Transverse colon (tissue), 4 donors: ENCODE measurements at regions not wholly inside any gene's neighbourhood (a gene's known extent, or its start where the extent isn't known, plus 50 kb on each side); places are given as distances from the start of the nearest gene placed in this dataset.
A peak's percentile ranks its signal among the peaks of the same experiment; 100 is the strongest.

Experiments
- DNase-seq: peaks from one replicate; pipeline ENCODE4 v3.0.0-alpha.2; 2019
- H3K27ac ChIP-seq, 4 donors: fragments of 200-600 bp; sonication (generic); 2 replicates each; pipeline ENCODE4 v1.5.1; 2016 to 2018; ENCODE audit warnings: inconsistent platforms in 4 of 4
- H3K27me3 ChIP-seq: fragments of 200-600 bp; sonication (generic); 2 replicates; pipeline ENCODE4 v1.5.1; 2017; ENCODE audit warnings: inconsistent platforms
- H3K36me3 ChIP-seq, 4 donors: fragments of 200-600 bp; sonication (generic); 2 replicates each; pipeline ENCODE4 v1.5.1; 2017 to 2019; ENCODE audit warnings: inconsistent platforms in 4 of 4
- H3K4me1 ChIP-seq, 4 donors: fragments of 200-600 bp; sonication (generic); 2 replicates each; pipeline ENCODE4 v1.5.1; 2017 to 2020; ENCODE audit warnings: inconsistent platforms in 4 of 4
- H3K4me3 ChIP-seq, 4 donors: fragments of 200-600 bp; sonication (generic); 1 replicate in 1 of 4; 2 replicates in 3 of 4; pipeline versions ENCODE4 v1.5.1 to v1.6.1; 2017 to 2019; ENCODE audit warnings: inconsistent platforms in 4 of 4
- H3K9me3 ChIP-seq, 2 donors: fragments of 200-600 bp; sonication (generic); 2 replicates each; pipeline ENCODE4 v1.5.1; 2017 to 2019; ENCODE audit warnings: inconsistent platforms in 2 of 2
- CTCF ChIP-seq, 5 experiments: fragments of 200-600 bp in 3 of 5; fragments of 450-650 bp in 2 of 5; sonication (generic) in 3 of 5; IDR thresholded peaks; 1 replicate in 2 of 5; 2 replicates in 3 of 5; pipeline ENCODE4 v1.5.1; 2016 to 2017; ENCODE audit warnings: antibody characterized with exemption in 5 of 5, inconsistent platforms in 3 of 5, mild to moderate bottlenecking in 2 of 5, moderate library complexity in 1 of 5
- EP300 ChIP-seq: sonication (generic); formaldehyde crosslinking; IDR thresholded peaks from one replicate; pipeline ENCODE4 v1.6.1; 2017; ENCODE audit warnings: antibody characterized with exemption, low read depth
- POLR2A ChIP-seq: fragments of 450-650 bp; IDR thresholded peaks from one replicate; pipeline ENCODE4 v1.6.1; 2016; ENCODE audit warnings: antibody characterized with exemption, mild to moderate bottlenecking, moderate library complexity
- POLR2AphosphoS5 ChIP-seq, 3 donors: sonication (generic); formaldehyde crosslinking; IDR thresholded peaks; one replicate each; pipeline ENCODE4 v1.6.1; 2016; ENCODE audit warnings: antibody characterized with exemption in 3 of 3
- WGBS, 2 donors: methylation state at CpG; one replicate each; pipeline ENCODE4 v1.1.5; 2018; ENCODE audit warnings: low coverage in 1 of 2; 5-methylcytosine and 5-hydroxymethylcytosine counted together
- in situ Hi-C, 4 donors: fragments of 200-750 bp; cut with MboI; loops; one replicate each; pipeline versions ENCODE4 v1.15.0 to v1.15.1; 2017; ENCODE audit warnings: low sequenced_read_pairs in 3 of 4, low pct_ligation_motif_present in 1 of 4, low pct_unique_long_range_greater_than_20kb in 1 of 4
- intact Hi-C: fragments of 100-400 bp; cut with DNase I; formaldehyde crosslinking; loops from one replicate; pipeline ENCODE4 v1.15.1; 2023; ENCODE audit warnings: low total_unique reads

- no peaks in the 10 kb centered on the region for H3K36me3 ChIP-seq
- H3K4me1 ChIP-seq = no peaks in the 10 kb centered on the region
- no peaks in the 10 kb centered on the region for H3K27me3 ChIP-seq
- intact Hi-C loops = no loop called here
- TF ChIP-seq POLR2AphosphoS5 (IDR thresholded peaks at IDR 0.05) (no peak), EP300 (no peak), POLR2A (no peak), CTCF (IDR thresholded peaks at IDR 0.05) (no peak)
- in situ Hi-C loops = no loop called here
- DNase-seq = no peak
- H3K4me3 ChIP-seq = no peak overlapping the region
- H3K9me3 ChIP-seq = no peaks in the 10 kb centered on the region
- 86% methylated on average over 1 of the region's 1 CpG; no CpG with 5 or more reads in 1 of the 2 donors for WGBS, 2 donors
- no peak overlapping the region for H3K27ac ChIP-seq
These were observed 494.5 kb downstream of the RMST start for GRCh38 chr12:97957109-97957508.

- no peaks in the 10 kb centered on the region for H3K27me3 ChIP-seq
- H3K9me3 ChIP-seq = no peaks in the 10 kb centered on the region
- H3K27ac ChIP-seq = no peak overlapping the region
- H3K4me1 ChIP-seq = no peaks in the 10 kb centered on the region
- TF ChIP-seq CTCF (IDR thresholded peaks at IDR 0.05) (no peak), POLR2A (no peak), EP300 (no peak)
- H3K36me3 ChIP-seq = no peaks in the 10 kb centered on the region
- in situ Hi-C loops (no loop called here), intact Hi-C loops (no loop called here)
- H3K4me3 ChIP-seq = no peak overlapping the region
- 72 to 83% methylated on average over 3 of the region's 3 CpGs for WGBS, 2 donors
- DNase-seq = no peak
These were observed 497.6 kb downstream of the RMST start for GRCh38 chr12:97960225-97960624.

- H3K27ac ChIP-seq = no peak overlapping the region
- DNase-seq = no peak
- no peaks in the 10 kb centered on the region for H3K9me3 ChIP-seq
- in situ Hi-C loops = no loop called here
- no peaks in the 10 kb centered on the region for H3K36me3 ChIP-seq
- 56 to 65% methylated on average over 5 of the region's 5 CpGs for WGBS, 2 donors
- no peak overlapping the region for H3K4me3 ChIP-seq
- H3K27me3 ChIP-seq = no peaks in the 10 kb centered on the region
- intact Hi-C loops = no loop called here
- TF ChIP-seq POLR2AphosphoS5 (IDR thresholded peaks at IDR 0.05) (no peak), POLR2A (no peak), CTCF (IDR thresholded peaks at IDR 0.05) (peak in 3 of 5 experiments; percentile 29 to 35 (median 32)), EP300 (no peak)
- H3K4me1 ChIP-seq = no peaks in the 10 kb centered on the region
These were observed 498.4 kb downstream of the RMST start for GRCh38 chr12:97960741-97961608.

- 20 to 37% methylated on average over 1 to 2 of the region's 2 CpGs for WGBS, 2 donors
- DNase-seq = no peak
- H3K9me3 ChIP-seq = no peaks in the 10 kb centered on the region
- H3K4me1 ChIP-seq = no peaks in the 10 kb centered on the region
- TF ChIP-seq POLR2A (no peak), CTCF (IDR thresholded peaks at IDR 0.05) (no peak), POLR2AphosphoS5 (IDR thresholded peaks at IDR 0.05) (no peak), EP300 (no peak)
- H3K27me3 ChIP-seq = no peaks in the 10 kb centered on the region
- no peak overlapping the region for H3K27ac ChIP-seq
- no peaks in the 10 kb centered on the region for H3K36me3 ChIP-seq
- in situ Hi-C loops = no loop called here
- intact Hi-C loops = no loop called here
- no peak overlapping the region for H3K4me3 ChIP-seq
These were observed 505.2 kb downstream of the RMST start for GRCh38 chr12:97967831-97968230.
